Stimulated activated naive CD8-positive, alpha-beta T cell treated with anti-CD3 and anti-CD28 coated beads, Interleukin-15, Interleukin-2, amounts not matched to agents 100 ng/mL and 50 ng/mL, for 24 hours (primary cell): ENCODE measurements at regions not wholly inside any gene's neighbourhood (a gene's known extent, or its start where the extent isn't known, plus 50 kb on each side); places are given as distances from the start of the nearest gene placed in this dataset.

Source experiments
- H3K27ac Mint-ChIP-seq: one replicate; pipeline ENCODE4 v1.8.0; 2021; ENCODE audit warnings: mild to moderate bottlenecking, mixed read lengths
- H3K27me3 Mint-ChIP-seq: one replicate; pipeline ENCODE4 v1.8.0; 2021; ENCODE audit warnings: mixed read lengths
- H3K36me3 Mint-ChIP-seq: one replicate; pipeline ENCODE4 v1.8.0; 2021; ENCODE audit warnings: low read depth, mixed read lengths
- H3K4me1 Mint-ChIP-seq: one replicate; pipeline ENCODE4 v1.8.0; 2021; ENCODE audit warnings: low read depth, mixed read lengths
- H3K4me3 Mint-ChIP-seq: one replicate; pipeline ENCODE4 v1.8.0; 2021; ENCODE audit warnings: mild to moderate bottlenecking, mixed read lengths
- H3K9me3 Mint-ChIP-seq: one replicate; pipeline ENCODE4 v1.8.0; 2021; ENCODE audit warnings: mixed read lengths

DNA sequence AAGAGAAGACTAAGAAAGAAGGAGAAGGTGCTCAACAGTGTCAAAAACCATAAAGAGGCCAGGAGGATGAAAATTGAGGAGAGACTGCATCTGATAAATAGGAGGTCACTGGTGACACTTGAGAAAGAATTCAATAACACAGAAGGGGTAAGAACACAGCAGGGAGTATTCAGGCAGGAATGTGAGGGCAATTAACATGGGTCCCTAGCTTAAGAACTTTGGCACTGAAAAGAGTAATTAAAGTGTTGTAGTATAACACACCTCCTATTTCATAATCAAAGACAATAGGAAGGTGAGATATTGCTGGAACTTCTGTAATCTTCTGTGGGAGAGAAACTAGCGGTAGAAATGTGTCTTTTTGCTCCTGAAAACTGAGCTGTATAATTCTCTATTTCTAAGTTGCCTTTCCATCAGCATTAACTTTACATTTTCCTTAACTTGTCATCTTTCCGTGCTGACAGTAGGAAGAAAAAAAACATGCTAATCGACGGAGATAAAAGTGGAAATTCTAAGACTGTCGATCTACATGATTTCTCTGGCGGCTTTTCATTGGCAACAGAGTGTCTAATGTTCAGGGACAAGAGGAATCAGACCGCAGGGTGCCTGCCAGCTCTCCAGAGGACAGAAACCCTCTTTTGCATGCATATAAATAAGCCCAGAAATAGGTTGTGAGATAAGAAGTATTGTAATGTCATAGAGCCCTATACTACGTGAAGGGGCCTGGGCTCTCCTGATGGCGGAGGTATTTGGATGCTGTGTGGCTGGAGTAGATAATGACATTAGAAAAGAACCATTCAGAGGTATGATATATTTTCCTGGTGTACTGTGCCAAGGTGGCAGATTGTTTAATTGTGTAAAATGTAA is 147.9 kb upstream of the GAP43 start:
- Mint-ChIP-seq H3K4me1 (no peaks in the 10 kb centered on the region), H3K36me3 (no peaks in the 10 kb centered on the region), H3K9me3 (no peaks in the 10 kb centered on the region), H3K27ac (no peak overlapping the region), H3K4me3 (no peak overlapping the region), H3K27me3 (peaks cover 5% of the 10 kb centered on the region)

DNA sequence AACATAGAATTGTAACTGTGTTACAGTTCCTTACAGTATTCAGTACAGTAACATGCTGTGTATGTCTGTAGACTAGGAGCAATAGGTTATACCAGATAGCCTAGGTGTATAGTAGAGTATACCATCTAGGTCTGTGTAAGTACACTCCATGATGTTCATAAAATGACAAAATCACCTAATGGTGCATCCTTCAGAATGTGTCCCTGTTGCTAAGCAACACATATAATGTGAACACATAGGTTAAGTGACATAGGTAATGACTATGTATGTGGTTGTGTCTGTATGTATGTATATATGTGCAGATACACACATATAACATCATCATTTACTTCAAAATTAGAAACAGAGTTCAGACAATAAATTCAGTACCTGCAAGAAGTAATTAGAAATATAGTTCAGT is 146.8 kb upstream of the GAP43 start:
- no peak overlapping the region for H3K27ac Mint-ChIP-seq
- H3K9me3 Mint-ChIP-seq: peaks cover 4% of the 10 kb centered on the region
- no peaks in the 10 kb centered on the region for H3K36me3 Mint-ChIP-seq
- peaks cover 5% of the 10 kb centered on the region for H3K27me3 Mint-ChIP-seq
- no peak overlapping the region for H3K4me3 Mint-ChIP-seq
- no peaks in the 10 kb centered on the region for H3K4me1 Mint-ChIP-seq

DNA sequence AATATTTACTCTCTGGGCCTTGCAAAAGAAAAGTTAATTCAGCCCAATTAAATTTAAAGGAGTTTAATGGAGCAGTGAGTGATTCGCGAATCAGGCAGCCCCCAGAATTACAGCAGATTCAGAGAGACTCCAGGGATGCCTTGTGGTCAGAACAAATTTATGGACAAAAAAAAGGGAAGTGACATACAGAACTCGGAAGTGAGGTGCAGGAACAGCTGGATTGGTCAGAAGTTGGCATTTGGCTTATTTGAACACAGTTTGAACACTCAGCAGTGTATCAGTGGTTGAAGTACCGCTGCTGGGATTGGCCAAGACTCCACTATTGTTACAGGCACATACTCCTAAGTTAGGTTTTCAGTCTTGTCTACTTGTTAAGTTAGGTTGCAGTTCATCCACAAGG is 145.0 kb upstream of the GAP43 start:
- no peaks in the 10 kb centered on the region for H3K36me3 Mint-ChIP-seq
- H3K27ac Mint-ChIP-seq: no peak overlapping the region
- peaks cover 9% of the 10 kb centered on the region for H3K27me3 Mint-ChIP-seq
- no peaks in the 10 kb centered on the region for H3K4me1 Mint-ChIP-seq
- no peak overlapping the region for H3K4me3 Mint-ChIP-seq
- peaks cover 15% of the 10 kb centered on the region for H3K9me3 Mint-ChIP-seq

DNA sequence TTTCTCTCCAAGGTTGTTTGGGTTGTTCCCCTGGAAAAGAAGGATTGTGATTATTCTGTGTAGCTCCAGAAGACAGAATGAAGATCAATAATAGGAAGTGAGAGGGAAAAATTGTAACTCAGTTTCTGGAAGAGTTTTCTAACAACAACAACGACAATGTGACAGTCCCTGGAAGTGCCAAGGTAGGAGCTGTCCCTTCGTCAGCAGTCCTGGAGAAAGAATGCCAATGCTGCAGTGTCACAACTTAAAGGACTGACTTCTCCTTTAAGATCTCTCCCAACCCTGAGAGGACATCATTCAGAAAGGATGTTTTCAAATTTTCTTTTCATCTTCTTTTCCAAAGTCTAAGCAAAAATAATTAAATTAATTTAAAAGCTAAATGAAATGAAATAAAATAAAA is 136.4 kb upstream of the GAP43 start:
- Mint-ChIP-seq H3K4me3 (no peak overlapping the region), H3K4me1 (no peaks in the 10 kb centered on the region), H3K27me3 (peaks cover 15% of the 10 kb centered on the region), H3K36me3 (no peaks in the 10 kb centered on the region), H3K9me3 (peaks cover 9% of the 10 kb centered on the region), H3K27ac (no peak overlapping the region)

DNA sequence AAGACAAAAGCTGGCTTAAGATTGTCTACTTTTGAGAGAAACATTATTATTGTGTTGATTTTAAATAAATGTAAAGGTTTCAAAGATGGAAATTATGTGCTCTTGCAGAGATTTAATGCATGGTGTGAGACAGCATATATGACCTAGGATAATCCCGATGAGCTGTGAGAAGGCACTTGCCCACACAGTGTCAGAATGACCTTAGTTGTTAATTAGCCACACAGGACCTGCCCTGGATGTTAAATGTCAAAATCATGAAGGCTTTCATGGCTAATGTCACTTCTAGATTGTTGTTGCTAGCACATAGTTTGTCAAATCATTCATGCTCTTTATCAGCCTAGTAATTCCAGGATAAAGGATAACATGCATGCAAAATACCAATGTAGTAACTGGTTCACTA is 135.3 kb upstream of the GAP43 start:
- Mint-ChIP-seq H3K27ac (no peak overlapping the region), H3K4me3 (no peak overlapping the region), H3K36me3 (no peaks in the 10 kb centered on the region), H3K4me1 (no peaks in the 10 kb centered on the region), H3K9me3 (peaks cover 5% of the 10 kb centered on the region), H3K27me3 (peaks cover 11% of the 10 kb centered on the region)

DNA sequence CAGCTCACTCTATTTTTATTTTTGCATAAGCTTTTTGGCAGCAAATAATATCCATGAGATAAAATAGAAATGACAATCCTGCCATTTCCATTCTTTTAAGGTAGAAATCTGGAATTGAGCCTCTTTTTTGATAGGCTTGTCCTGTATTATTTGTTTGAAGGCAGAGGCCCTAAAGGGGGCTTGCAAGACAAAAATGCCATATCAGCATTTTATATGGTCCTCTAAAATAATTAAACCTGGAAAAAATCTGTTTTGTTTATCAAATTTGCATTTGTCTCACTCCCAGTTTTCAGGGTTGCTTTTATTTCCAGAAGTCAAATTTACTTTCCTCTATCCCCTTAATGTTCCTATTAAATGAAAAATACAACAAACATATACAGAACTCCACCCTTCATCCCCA is 134.9 kb upstream of the GAP43 start:
- Mint-ChIP-seq H3K9me3 (peaks cover under 1% of the 10 kb centered on the region), H3K36me3 (no peaks in the 10 kb centered on the region), H3K27me3 (peaks cover 11% of the 10 kb centered on the region), H3K27ac (no peak overlapping the region), H3K4me3 (no peak overlapping the region), H3K4me1 (no peaks in the 10 kb centered on the region)

DNA sequence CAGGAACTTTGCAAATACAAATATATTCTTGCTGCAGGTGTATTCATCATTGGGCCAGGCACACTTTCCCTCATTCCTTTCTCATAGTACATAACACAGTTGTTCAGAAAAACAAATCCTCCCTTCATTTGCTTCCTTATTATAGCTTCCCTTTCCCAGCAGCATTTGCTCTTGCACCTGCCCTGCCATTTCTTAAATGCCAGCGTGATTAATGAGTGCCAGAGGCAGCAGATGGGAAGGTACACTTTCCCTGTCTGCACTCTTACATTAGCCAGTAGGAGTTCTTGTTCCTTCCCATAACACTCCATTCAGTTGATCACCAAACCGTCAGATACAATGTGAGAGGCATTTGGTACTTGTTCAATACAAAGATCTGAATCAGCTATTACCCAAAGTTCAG is 128.5 kb upstream of the GAP43 start:
- Mint-ChIP-seq H3K27ac (no peak overlapping the region), H3K4me3 (no peak overlapping the region), H3K27me3 (peaks cover 10% of the 10 kb centered on the region), H3K9me3 (no peaks in the 10 kb centered on the region), H3K36me3 (no peaks in the 10 kb centered on the region), H3K4me1 (no peaks in the 10 kb centered on the region)

DNA sequence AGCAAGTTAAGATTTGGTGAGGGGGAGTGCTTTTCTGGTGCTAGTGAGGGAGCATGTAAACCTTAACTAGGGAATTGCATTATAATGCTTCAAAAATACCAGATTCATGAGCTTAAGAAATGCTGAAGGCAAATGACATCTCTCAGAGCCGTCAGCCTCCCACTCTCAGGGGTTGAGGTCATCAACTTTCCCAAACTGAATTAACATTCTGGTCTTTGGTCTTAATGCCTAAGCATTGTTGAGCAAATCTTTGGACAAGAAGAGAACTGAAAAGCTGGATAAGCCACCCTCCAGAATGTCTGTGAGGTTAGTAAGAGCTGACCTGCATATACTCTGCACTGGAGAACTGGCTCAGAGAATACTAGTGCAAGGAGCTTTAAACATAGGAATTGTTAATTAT is 124.9 kb upstream of the GAP43 start:
- no peaks in the 10 kb centered on the region for H3K36me3 Mint-ChIP-seq
- no peak overlapping the region for H3K27ac Mint-ChIP-seq
- no peaks in the 10 kb centered on the region for H3K4me1 Mint-ChIP-seq
- H3K27me3 Mint-ChIP-seq: peaks cover 23% of the 10 kb centered on the region
- H3K4me3 Mint-ChIP-seq: no peak overlapping the region
- H3K9me3 Mint-ChIP-seq: no peaks in the 10 kb centered on the region

DNA sequence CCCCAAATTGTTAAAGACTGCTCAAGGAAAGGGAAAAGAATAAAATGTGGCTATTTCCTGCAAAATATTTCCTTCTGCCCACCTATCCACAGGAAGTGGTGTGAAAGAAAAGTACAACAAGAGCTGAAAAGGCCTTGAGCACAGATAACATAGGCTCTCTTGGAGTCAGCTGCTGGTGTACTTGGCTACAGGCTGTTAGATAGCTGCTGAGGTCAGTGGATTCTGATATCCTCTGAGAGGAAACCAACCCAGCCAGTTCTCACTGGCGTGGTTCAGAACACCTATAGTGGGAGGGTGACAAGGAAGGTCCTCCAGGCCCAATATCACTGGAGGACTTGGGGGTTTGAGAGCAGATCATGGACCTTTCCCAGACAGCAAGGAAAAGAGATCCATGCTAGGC is 124.4 kb upstream of the GAP43 start:
- H3K36me3 Mint-ChIP-seq: no peaks in the 10 kb centered on the region
- H3K27ac Mint-ChIP-seq: no peak overlapping the region
- H3K9me3 Mint-ChIP-seq: no peaks in the 10 kb centered on the region
- peaks cover 19% of the 10 kb centered on the region for H3K27me3 Mint-ChIP-seq
- no peak overlapping the region for H3K4me3 Mint-ChIP-seq
- H3K4me1 Mint-ChIP-seq: no peaks in the 10 kb centered on the region

DNA sequence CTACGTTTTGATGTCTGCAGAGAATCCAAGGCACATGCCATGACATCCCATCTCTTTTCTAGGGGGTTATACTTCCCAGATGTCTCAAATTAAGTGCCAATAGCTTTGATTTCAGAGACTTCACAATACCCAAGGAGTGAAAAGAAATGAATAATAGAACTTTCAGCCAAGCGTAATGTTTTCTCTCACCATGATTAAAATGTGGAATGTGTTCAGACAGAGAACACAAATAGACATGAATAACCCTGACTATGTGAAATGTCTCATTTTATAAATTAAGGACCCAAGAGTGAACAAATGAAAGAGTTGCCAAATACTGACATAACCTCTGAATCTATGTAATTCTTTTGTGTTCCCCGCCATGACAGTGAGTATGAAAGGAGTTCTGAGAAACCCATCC is 123.6 kb upstream of the GAP43 start:
- Mint-ChIP-seq H3K27ac (no peak overlapping the region), H3K4me3 (no peak overlapping the region), H3K4me1 (no peaks in the 10 kb centered on the region), H3K9me3 (no peaks in the 10 kb centered on the region), H3K36me3 (no peaks in the 10 kb centered on the region), H3K27me3 (peaks cover 18% of the 10 kb centered on the region)

DNA sequence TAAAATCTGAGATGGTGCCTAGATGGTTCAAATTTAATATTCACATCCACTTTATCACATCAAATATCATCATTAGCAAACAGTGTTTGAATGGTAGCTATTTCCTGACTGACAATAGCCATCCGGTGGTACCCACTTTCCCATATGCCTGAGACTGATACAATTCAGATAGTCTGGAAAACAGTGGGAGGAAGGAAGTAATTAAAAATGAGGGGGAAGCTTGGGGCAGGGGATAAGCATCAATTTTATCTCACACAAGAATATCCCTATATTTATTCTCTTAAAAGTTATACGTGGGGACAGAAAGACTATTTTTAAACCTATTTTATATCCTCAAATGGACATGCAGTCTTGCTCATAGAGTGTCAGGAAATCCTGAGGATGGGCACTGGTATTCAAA is 122.5 kb upstream of the GAP43 start:
- no peak overlapping the region for H3K27ac Mint-ChIP-seq
- peaks cover 23% of the 10 kb centered on the region for H3K27me3 Mint-ChIP-seq
- H3K4me3 Mint-ChIP-seq: no peak overlapping the region
- no peaks in the 10 kb centered on the region for H3K4me1 Mint-ChIP-seq
- no peaks in the 10 kb centered on the region for H3K36me3 Mint-ChIP-seq
- no peaks in the 10 kb centered on the region for H3K9me3 Mint-ChIP-seq

DNA sequence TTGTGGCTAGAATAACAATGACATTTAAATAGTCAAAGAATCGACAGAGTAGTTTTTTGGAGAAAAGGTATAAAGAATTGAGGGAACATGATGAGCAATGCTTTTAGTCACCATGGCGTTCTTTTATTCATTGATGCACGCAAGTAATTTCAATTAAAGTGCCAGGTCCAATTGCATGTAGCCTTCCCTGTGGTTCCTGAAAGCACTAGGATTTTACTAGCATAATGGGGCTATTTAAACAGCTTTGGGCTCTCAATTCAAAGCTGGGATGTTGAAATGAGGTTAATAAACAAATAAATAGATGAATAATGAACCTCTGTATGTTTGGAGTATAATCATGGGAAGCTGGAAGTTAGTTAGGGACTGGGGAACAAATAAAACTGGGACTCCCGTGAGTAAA is 121.2 kb upstream of the GAP43 start:
- Mint-ChIP-seq H3K36me3 (no peaks in the 10 kb centered on the region), H3K4me1 (no peaks in the 10 kb centered on the region), H3K9me3 (peaks cover 6% of the 10 kb centered on the region), H3K27me3 (peaks cover 27% of the 10 kb centered on the region), H3K27ac (no peak overlapping the region), H3K4me3 (no peak overlapping the region)

DNA sequence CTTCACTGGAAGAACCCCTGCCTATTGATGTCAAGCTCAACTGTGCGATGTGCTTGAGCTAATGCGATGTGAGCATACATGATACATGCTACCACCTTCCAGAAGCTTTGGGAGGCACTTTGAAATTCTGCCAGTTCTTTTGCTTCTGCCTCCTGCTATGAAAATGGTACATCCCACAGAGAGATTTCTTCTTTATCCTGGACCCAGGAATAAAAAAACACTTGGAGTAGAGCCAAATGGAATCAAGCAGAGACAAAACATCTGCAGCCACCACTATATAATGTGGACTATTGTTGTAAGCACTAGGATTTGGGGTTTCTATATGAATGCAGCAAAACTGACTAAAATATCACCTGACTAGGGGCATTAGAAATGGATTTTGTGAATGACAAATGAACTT is 119.9 kb upstream of the GAP43 start:
- Mint-ChIP-seq H3K36me3 (no peaks in the 10 kb centered on the region), H3K27ac (no peak overlapping the region), H3K4me3 (no peak overlapping the region), H3K27me3 (peaks cover 30% of the 10 kb centered on the region), H3K4me1 (no peaks in the 10 kb centered on the region), H3K9me3 (peaks cover 6% of the 10 kb centered on the region)

DNA sequence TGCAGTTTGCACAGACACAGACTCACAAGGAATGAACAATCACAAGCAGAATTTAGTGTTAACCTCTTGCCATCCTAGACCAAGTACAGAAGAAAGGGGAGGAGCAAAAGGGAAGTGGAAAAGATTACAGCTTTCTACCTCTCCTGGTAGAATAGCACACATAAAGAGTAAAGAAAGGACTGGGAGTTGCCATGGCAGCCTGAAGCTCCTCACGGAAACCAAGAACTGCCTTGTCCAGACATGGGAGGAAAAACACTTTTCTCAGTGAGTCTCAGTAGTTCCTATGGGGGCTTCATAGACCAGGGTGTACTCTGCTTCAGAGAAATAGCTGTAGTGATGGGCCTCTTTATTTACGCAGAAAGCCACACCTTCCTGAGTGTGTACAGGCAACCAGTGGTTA is 114.7 kb upstream of the GAP43 start:
- Mint-ChIP-seq H3K4me3 (no peak overlapping the region), H3K27ac (no peak overlapping the region), H3K9me3 (peaks cover 6% of the 10 kb centered on the region), H3K27me3 (peaks cover 61% of the 10 kb centered on the region), H3K36me3 (no peaks in the 10 kb centered on the region), H3K4me1 (peaks cover 16% of the 10 kb centered on the region)

DNA sequence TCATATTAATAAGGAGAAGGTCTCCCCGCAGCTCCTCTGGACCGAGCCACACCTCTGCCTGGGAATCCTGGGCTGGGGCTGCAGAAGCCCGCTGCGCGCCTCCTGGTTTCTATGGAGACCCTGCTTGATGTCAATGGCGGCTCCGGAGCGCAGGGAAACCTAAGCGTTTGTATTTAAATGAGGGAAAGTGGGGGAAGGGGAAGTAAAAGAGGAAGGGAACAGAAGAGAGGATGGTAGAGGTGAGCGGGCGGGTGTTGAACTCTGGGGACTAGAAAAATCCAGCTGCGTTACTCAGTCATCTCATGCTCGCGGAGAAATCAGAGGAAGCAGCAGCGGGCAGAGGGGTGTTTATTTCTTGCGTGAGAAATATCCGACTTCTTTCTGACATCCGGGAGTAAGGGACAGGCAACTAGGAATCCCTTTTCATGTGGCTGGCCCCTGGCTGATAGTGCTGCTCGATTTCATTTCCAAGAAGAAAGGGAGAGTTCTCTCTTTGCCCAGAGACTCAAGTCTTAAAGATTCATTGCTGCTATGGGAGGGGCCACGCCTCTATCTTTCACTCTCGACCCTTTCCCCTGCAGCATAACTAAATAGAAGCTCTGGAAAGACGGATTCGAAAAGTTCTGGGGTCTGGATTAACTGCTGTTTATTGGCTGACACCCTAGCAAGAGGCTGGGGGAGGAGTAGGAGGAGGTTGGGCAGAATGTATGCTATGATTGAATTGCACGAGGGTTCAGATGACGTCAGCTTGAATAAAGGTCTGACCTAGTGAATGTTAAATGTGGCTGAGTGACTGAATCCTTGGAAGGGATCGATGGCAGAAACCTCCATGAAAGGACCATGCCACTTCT is 110.5 kb upstream of the GAP43 start:
- Mint-ChIP-seq H3K27ac (peak overlapping the region; percentile 58), H3K9me3 (no peaks in the 10 kb centered on the region), H3K36me3 (no peaks in the 10 kb centered on the region), H3K27me3 (peaks cover 62% of the 10 kb centered on the region), H3K4me1 (peaks cover 18% of the 10 kb centered on the region), H3K4me3 (peak overlapping the region; percentile 89)
